CD4-positive, alpha-beta T cell treated with Interleukin-17A for 1 hour (primary cell): ENCODE measurements at regions not wholly inside any gene's neighbourhood (a gene's known extent, or its start where the extent isn't known, plus 50 kb on each side); places are given as distances from the start of the nearest gene placed in this dataset.

ENCODE experiments used
- DNase-seq: peaks from one replicate; pipeline ENCODE4 v3.0.0-alpha.2; 2020

GRCh38 chr3:188046561-188047211 is 107.3 kb upstream of the LPP start:
- no peak for DNase-seq

GRCh38 chr3:188047536-188047935 is 106.4 kb upstream of the LPP start:
- DNase-seq, result no peak

- peak; percentile 49 for DNase-seq
These were observed 104.1 kb upstream of the LPP start for GRCh38 chr3:188049606-188050530.

GRCh38 chr3:188051801-188052168 is 102.2 kb upstream of the LPP start:
- no peak for DNase-seq

DNA sequence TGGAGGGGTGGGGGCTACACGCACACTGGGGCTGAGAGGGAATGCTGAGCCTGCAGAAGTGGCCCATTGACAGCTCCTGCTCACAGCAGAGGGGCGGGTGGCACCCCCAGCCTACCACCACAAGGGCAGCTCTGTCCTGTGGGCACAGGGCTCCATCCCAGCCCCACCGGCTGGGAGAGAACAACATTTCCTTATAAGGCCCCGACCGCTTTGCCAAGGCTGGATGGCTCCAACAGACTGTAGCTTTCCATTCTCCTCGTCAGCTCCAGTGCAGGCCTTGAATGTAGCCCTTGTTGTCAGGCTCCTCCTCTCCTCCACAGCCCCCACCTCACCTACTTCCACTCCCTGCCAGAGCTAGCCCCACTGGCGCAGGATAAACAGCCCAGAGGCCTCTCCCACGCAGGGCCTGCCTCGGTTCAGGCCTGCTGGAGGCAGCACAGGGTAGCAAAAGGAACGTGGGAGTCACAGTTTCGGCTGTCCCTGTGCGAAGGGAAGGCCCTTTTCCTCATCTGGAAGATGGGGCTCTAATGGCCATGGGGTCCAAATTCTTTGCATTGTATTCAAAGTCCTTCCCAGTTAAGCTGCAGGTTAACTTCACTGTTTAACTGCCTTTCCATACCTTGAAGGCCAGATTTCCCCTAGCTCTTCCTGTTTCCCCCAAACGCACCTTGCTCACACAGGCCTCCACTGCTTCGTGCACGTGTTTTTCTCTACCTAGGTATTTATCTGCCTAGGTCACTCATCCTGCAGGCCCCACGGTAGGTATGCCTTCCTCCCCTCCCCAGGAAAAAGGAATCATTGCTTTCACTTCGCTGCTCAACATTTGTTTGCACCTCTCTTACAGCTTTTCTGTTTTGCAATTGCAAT is 101.6 kb upstream of the LPP start:
- DNase-seq, result no peak

DNA sequence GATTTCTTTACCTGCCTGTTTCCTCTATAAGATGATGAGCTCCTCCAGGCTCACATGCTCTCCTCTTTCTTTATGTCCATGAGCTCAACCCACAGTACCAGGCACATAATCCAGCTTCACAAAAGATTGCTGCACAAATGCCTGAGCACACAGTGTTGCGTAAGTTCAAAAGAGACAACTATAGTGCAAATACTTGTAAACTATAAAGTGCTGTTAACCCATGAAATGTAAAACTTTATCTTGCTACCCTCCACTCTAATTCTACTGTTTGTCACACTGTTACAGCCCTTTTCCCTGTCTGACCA is 101.0 kb upstream of the LPP start:
- no peak for DNase-seq

GRCh38 chr3:188053710-188054380 is 100.1 kb upstream of the LPP start:
- DNase-seq, result no peak

- DNase-seq, result no peak
These were observed 99.4 kb upstream of the LPP start for GRCh38 chr3:188054541-188054940.

DNA sequence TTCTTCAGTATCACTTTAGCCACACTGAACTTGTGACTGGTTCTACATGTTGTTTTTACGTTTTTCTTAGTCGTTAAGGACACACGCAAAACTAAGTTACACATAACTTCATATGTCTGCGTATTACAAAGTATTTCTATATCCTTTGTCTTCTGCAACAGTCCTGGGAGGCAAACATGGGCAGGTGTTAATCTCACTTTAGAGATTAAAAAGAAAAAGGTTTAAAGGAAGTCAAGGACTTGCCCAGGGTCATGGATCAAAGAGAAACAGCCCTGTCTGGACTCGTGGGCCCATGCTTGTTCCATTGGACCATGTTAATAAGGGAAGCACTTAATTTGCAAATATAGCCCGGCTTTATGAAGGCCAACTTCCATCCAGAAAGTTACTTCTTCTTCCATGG is 98.6 kb upstream of the LPP start:
- no peak for DNase-seq

GRCh38 chr3:188057124-188057523 is 96.8 kb upstream of the LPP start:
- no peak for DNase-seq

DNA sequence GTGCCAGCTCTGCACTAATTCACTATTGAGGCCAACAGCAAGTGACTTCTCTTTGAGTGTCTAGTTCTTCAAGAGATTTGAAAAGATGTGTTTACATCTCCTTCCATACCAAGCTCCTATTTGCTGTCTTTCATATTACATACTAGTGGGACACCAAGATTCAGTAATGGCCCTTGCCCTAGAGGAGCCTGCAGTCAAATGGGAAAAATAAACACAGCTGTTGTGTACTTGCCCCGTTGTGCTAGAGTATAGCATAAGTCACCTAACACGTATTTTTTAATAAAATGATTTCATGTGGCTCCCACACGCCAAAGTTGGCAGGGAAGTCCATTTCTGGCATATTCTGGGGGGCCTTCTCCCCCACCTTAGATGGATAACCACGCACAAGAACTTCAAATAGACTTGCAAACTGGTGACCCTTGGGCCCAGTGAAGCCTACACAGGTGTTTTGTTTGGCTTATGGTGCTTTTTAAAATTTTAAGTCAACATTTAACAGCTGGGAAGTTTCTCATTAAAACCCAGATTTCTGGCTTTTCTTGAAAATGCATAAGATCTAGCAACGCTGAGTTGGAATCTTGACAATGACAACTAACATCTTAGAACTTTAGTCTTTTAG is 95.3 kb upstream of the LPP start:
- DNase-seq, result no peak

DNA sequence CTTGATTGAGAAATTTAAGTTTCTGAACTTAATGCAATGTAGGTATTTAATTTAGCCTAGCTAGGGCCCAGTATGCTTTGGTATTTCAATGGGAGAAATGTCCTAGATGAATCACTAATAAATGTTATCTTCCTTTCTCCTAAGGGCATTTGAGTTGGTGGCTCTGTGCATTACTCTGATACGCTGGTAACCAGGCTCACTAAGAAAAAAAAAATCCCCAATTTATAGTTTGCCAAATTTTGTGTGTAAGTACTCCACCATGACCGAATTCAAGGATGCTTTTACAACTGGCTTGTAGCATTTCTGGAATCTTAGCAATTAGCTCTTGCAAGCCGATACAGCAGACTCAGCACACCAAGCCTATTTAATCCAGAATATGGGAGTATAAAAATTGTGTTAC is 94.6 kb upstream of the LPP start:
- no peak for DNase-seq

- no peak for DNase-seq
These were observed 93.6 kb upstream of the LPP start for GRCh38 chr3:188060264-188060835.

DNA sequence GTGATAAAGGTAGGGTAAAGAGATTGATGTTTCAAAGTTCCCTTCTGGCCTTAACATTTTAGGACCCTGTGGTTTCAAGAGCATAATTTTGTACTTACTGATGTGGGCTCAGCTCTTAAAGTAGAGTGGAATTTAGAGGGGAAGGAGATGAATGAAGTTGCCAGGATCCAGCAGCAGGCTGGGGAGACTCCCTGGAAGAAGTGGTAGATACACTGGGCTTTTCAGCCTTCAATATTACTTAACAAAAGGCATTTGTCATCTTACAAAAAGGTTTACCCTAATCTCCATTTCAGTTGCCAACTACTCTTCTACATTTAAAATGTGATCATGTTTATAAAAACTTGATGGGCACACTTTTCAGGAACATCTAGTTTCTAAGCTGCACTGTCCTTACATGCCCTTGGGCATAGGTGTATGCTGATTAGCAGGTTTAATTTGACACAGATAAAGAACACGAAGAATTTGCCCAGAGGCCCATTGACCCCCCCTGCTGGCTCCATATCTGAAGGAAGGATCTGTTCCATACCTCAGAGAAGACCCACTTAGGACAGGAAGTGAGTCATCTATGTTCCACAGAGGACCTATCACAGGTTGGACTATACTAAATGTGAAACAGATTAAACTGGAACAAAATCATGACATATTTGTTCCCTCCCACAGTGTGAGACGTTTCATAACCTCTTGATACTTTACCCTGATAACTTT is 93.0 kb upstream of the LPP start:
- DNase-seq, result peak; percentile 80

DNA sequence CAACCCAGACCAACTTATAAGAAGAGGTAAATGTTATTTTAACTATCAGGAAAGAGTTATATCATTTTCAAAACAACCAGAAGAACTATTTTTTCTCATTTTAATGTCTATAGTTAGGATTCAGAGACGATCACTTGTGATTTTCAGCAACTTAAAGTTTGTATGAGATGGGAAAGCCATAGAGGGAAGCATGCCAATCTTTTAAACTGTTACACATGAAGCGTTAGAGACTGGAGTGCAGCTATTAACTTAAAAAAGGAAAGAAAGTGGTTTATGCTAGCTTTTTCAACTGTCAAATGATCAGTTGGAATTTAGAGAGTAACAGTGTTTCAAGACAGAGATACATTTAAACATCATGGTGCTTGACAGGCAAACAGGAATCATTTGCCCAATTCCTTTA is 91.7 kb upstream of the LPP start:
- no peak for DNase-seq

GRCh38 chr3:188064831-188065493 is 89.0 kb upstream of the LPP start:
- DNase-seq, result no peak

- DNase-seq, result no peak
These were observed 87.8 kb upstream of the LPP start for GRCh38 chr3:188066141-188066540.

GRCh38 chr3:188067932-188068331 is 86.0 kb upstream of the LPP start:
- DNase-seq, result no peak

DNA sequence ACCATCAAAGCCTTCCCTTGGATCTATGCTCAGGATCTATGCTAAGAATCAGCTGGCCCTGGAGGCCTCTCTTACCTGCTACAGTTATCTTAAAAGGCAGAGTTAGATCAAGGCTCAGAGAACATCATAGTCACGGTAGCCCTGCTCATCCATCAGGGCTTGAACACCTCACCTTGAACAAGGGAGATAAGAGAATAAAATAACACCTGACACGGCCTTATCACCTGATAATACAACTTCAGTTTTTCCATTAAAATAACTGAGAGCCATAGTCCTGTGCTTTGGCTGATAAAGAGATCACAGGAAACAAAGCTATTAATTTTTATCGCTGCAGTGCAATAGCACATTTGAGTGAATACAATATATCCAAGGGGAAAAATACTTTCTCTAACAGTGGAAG is 85.6 kb upstream of the LPP start:
- no peak for DNase-seq

- no peak for DNase-seq
These were observed 82.3 kb upstream of the LPP start for GRCh38 chr3:188071636-188072035.

DNA sequence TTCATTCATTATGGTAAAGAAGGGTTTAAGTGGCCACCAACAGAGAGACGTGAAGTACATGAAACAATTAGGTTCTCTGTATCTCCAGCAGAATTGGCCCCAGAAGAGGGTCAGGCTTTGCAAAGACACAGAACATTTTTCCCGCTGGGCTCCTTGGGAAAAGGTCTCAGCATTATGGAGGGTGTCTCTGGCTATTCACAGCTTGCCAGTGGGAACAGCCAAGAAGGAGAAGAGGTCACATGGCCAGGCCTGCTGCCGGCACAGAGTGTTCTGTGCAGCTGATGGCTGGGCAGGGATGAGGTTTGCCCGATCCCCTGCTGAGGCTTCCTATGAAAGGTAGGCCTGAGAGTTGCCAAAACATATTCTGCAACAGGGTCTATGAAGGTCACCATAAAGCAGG is 77.8 kb upstream of the LPP start:
- DNase-seq, result no peak
